GM21717 (cell line): ENCODE measurements at regions not wholly inside any gene's neighbourhood (a gene's known extent, or its start where the extent isn't known, plus 50 kb on each side); places are given as distances from the start of the nearest gene placed in this dataset.

Source experiments
- ATAC-seq: cut with Tn5 transposase; IDR thresholded peaks from one replicate; pipeline ENCODE4 v1.9.1; 2021; ENCODE audit warnings: mild to moderate bottlenecking, moderate library complexity; ENCODE audit not compliant: unreplicated experiment

DNA sequence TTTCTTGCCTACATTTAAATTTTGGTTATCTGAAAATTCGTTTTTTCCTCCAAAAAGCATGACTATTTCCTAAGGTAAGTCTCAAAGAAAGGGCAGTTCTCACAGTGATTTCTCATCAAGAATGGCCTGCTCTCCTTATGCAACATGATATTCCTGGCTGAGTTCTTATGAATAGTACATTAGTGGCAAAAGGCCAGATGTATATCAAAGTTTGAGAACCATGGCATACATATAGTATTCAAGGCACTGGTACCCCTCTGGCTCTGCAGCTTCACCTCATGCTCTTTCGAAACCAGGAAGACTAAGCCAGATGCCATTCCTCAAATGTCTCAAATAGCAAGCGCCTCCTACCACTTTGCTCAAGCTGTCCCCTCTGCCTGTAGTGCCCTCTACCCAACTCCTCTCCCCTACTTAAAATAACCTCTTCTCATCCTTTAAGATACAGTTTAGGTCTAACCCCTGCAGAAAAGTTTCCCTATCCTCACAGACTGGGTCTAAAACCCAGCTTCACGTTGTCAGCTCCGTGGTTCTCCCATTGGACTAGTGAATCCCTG lies 280.3 kb downstream of the HACE1 start:
- ATAC-seq: no peak

DNA sequence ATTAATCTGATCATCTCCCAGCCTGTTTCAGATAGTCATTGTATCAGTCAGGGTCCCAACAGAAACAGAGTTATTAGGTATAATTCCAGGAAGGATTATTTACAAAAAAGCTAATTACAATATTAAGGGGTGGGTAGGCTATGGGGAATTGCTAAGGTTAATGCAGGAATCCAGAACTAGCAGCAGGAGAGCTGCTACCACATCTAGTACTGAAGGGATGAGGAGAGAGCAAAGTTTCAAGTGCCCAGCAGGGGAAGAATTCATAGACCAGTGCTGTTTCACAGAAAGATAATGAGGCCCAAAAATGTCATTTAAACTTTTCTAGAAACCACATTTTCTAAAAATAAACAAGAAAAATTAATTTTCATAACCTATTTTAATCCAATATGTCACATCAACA lies 284.2 kb downstream of the HACE1 start:
- ATAC-seq: no peak

DNA sequence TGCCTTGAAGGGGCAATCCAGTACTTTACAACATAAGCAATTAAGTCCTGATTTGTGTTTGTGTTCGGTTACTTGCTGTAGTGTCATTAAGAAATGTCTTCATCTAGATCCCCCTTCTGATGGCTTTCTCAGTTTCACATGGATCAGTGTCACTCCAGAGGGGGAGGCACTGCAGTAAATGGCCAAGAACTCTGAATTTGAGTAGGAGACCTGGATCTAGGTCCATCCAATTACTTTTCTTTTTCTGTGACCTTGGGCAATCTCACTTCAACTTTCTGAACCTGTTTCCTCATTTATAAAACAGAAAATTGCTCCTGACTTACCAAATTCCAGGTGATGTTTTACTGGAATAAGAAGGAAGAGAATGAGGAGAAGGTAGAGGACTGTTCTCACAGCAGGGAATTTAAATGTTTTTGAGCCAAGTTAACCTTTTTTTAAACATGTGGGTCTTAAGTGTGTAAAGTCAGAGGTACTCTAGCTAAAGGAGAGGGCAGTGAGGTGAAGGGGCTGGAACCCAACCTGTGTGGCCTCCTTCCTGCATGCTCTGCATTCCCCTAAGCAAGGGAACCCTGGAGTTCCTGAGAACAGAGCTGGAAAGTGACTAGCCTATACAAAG lies 285.5 kb downstream of the HACE1 start:
- no peak for ATAC-seq

DNA sequence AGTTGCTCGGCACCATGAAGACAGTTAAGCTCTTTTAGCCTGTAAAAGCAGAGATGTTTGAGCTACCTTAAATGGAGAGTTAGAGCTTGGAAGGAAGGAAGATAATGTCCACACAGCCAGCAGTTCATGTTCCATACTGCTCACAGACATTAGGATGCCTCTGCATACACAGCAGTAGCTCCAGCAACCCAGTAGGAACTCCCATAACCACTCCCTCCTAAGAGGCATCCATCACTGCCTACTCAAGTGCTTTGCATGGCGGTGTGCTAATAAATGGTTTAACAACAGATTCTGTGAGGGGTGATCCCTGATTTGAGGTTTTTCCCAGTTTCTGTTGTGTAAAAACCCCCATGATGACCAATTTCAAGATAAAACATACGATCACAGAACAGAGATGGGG lies 286.4 kb downstream of the HACE1 start:
- ATAC-seq: no peak

DNA sequence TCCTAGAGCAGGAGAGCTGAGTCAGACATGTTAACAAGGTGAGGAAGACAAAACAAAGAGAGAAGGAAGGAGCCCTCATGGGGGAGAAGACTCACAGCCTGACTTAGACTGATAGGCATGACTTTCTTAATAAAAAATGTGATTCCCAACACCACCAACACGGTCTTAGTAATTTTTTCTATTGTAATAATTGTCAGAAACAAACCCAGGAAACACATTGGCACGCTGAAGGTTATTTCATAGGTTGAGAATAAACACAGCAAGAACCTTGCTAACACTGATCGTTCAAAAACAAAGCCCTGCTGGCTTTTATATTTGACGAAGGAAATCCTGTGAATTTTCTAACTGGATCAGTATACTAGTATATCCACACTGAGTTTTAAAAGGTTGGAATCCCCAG lies 286.8 kb downstream of the HACE1 start:
- ATAC-seq: no peak

DNA sequence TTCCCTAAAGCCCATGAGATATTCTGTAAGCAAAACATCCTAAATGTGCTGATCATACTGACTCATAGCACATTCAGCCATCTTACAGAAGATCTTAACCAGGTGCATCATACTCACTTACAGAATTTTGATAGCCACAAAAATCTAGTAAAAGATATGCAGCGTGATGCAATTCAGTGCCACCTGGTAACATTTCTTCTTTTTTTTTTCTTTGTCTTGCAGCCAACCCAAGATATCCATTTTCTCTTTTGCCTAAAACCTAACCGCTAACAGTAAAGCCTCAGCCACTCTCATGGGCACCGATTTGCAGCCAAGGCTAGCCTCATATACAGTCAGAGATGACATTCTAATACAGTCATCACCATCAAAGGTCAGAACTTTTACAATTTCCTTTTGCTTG lies 293.3 kb downstream of the HACE1 start:
- no peak for ATAC-seq

DNA sequence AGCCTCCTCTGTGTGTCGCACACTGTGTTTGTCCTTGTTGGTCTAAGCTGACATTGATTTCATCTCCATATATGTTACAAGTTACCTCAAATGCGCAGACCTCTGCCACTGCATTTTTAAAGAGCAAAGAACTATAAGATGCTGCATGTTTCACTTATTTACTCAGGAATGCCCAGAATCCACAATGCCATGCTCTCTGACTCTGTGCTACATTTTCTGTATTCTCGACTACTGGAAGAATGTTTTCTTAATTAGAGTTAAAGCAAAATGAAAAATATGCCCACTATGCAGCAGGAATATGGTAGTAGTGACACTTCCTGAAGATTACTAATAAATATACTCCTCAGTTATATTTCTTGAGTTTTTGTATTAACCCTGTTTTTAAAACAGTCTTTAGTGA lies 296.4 kb downstream of the HACE1 start:
- ATAC-seq: no peak

DNA sequence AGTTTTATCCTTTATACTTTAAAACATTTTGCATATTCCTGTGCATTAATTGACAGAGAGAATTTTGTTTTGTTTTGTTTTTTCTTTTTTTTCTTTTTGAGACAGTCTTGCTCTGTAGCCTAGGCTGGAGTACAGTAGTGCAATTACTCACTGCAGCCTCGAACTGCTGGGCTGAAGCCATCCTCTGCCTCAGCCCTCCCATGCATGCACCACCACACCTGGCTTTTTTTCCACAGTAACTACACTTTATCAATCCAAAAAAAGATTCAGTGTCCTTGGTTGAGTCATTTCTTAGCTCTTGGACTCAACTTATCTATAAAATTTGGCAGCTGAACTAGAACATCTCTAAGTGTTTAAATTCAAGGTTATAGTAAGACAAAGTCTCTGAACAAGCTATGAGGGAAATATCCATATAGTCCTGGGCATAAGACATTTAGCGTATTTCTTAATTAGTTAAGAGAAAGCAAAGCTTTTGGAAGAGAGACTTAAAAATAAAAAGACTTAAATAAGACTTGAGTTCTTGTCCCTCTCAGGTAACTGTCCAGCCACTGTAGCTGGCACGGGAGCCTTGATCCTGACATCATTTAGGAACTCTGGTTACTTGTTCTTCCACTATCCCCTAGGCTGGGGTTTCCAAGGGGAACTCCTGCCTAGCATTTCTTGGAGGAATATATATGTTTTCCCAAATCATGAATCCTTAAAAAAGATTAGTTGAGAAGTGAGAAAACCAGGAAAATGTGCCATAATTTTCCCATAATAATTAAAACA lies 300.1 kb downstream of the HACE1 start:
- ATAC-seq: no peak

DNA sequence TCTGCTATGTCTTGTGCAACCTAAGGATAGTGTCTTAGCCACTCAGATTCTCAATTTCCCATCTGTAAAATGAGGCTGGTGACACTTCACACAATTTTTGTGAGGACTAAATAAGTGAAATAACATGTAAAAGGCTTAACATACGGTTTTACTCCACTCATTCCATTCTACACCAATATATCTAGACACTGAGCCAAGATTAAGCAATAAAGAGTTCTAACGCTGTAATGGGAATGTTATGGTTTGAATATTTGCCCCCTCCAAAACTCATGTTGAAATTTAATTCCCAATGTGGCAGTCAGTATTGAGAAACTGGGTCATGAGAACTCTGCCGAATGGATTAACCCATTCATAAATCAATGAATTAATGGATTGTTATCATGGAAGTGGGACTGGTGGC lies 301.0 kb downstream of the HACE1 start:
- no peak for ATAC-seq

DNA sequence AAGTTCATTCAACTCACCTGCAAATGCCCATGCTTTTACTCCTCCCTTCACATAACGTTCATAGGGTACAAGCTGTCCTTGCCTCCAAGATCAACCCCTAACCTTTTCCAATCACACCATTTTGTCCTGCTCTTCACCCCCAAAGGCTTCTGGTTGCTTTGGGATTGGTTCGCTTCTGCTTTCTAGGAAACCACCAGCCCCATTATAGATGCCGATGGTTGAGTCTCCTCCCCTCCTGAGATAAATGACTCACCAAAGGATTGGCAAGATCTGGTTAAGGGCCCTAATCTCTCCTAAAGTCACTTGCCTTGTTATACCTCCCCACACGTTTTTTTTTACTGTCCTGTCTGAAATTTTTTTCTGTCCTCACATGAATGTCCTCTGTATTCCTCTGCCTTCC lies 311.4 kb downstream of the HACE1 start:
- ATAC-seq: no peak

DNA sequence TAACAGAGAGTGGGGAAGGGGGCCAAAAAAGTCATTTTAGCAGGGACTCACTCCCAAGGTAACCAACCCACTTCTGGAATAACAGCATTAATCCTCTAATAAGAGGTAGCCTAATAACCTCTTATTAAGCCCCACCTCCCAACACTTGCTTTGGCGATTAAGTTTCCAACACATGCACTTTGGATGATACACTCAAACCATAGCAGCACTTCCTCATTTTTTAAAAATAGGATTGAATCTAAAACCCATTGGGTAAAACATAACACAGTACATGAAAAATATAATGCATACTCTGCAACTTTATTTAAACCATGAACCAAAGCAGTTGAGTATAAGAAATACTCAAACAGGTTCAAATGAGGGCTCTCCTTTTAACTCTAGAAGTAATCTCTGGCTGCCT lies 318.3 kb downstream of the HACE1 start:
- no peak for ATAC-seq

DNA sequence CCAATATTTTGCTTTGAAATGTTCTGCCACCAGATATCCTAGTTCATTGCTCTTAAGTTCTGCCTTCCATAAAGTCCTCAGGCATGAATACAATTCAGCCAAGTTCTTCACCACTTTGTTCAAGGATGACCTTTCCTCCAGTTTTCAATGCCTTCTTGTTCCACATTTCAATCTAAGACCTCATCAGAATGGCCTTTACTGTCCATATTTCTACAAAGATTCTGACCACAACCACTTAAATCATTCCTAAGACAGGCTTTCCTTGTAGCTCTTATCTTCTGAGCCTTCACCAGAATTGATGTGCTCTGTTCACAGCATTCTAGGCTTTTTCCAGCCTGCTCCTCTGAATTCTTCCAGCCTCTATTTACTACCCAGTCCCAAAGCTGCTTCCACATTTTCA lies 319.0 kb downstream of the HACE1 start:
- ATAC-seq: no peak

DNA sequence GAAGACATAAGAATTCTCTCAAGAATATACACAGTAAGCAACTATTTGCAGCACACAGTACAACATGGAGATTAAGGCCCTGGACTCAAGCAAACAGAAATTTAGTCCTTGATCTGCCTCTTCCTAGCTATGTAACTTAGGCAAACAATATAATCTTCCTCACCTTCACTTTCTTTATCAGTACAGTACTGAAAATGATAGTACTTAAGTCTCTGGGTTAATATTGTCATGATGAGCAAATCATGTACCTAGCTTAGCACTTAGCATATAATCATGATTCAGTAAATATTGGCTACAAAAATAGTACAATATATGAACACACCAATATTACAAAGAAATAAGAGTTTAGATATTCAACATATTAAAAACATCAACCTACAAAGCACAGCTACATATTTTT lies 320.5 kb downstream of the HACE1 start:
- no peak for ATAC-seq

DNA sequence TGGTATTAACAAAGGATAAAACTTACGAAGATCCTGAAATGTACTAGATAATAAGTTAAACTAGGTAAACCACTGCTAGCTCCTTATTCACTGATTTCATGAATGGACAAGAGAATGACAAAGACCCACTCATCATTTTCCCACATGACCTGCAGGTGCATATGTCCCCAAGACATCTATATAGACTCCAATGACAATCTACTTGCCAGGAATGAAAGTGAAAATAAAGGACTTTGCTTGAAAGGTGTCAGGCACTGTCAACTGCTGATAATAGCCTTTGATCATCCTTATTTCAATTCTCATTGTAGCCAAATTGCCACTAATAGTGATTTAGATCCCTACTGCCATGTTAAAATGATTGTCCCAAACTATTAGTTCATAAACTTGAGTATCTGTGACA lies 321.8 kb downstream of the HACE1 start:
- no peak for ATAC-seq

DNA sequence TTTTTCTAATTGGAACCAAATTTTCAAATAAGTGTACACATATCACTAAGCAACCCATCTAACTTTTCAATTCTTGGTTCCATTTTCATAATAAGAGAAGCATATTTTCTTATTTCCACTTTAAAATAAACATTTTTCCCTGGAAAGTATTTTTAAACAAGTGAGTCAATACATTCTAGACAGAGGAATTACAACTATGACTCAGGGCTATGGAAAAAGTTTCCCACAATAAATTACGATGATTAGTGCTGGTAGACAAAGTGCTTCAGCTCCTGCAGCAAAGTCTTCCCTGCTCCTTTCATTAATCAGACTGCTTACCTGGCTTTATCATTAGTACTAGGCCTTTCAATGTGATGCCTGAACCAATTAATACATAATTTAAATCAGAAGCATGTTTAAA lies 322.5 kb downstream of the HACE1 start:
- no peak for ATAC-seq

DNA sequence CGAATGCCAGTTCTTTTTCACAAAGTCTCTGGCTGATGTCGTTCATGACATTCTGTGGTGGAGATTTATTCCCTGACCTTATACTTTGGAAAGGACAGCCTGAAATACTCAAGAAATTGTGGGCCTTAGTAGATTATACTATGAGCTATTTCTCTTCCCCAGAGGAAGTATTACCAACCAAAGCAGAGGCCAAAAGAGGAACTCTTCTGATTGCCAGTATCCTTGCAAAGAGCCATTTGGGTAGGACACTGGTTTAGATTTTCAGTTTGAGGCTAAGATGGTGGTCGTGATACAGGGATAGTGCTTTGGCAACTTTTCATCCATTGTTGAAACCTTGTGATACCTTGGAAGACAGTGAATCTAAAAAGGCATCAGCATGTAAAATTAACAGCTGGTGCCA lies 327.3 kb downstream of the HACE1 start:
- ATAC-seq: no peak

DNA sequence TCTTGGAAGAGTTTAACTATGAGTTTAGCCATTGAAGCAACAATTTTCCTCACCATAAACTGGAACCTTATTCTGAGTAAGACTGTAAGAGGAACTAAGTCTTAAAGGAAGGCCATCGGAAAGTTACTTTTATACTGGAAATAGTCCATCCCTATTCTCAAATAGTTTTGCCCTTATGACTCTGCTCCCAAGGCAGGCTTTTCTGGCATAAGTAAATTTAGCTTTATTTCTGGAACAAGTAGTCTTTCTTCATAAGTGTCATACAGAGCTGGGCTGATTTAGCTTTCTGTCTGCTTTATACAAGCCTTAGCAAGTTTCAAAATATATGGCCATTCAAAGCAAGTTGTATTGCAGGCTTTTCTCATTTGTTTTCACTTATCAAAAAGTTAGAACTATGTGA lies 328.1 kb downstream of the HACE1 start:
- ATAC-seq: no peak

DNA sequence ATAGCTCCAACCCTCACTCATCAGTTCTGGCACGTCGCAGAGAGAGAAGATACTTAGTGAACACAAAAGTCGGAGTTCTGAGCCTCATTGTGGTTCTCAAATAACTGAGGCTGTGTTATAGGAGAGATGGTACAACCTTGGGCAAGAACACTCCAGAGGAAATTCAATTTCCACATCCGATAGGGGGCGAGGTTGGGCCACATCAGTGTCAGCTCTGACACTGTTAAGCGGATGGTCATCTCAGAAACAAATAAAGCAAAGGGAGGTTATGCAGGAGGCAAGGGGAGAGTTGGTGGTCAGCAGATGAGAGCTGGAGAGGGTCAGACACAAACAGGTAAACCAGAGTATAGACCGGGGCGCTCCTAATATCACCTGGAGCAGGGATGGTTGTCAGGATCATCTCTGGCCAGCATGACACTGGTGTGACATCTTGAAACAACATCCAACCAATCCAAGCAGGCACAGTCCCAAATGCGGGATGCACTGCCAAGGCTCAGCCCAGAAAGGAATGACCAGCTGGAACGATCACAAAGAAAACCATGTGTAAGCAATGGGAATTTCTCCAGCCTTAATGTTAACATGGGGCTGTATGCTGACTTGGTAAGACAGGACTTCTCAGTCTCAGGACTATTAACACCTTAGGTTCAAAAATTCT lies 331.8 kb downstream of the HACE1 start:
- ATAC-seq: no peak

DNA sequence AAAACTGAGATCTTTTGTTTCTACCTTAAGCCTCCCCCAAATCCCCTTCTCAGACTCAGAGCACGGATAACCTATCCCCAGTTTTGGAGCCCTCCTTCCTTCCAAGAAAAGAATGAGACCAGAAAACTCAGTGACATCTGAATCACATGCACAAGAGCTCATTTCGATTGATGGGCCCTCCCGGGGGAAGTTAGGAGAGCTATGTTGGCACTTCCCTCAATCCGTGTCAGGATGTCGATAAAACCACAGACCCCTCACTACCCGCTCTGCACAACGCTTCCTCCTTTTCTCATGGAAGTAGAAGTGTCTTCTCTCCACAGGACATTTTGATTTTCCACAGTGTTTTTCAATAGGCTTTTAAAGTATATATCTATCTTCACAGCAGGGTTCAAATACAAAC lies 332.4 kb downstream of the HACE1 start:
- ATAC-seq: no peak

DNA sequence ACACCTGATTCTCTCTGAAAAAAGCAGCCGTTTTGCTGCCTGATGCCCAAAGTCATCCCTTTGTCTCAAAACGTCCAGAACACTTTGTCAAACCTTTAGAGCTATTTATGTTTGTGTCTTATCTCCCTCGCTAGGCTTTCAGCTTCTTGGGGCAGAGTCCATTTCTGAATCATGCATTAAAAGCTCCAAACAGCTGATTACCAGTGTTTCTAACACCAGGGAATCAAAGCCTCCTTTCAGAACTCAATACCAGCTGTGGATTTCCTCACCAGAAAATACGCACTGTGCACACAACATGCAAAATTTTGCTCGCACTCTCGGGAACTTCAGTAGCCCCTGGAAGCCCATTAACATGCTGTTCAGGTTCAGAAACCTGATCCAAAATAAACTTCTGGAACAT lies 333.3 kb downstream of the HACE1 start:
- no peak for ATAC-seq

DNA sequence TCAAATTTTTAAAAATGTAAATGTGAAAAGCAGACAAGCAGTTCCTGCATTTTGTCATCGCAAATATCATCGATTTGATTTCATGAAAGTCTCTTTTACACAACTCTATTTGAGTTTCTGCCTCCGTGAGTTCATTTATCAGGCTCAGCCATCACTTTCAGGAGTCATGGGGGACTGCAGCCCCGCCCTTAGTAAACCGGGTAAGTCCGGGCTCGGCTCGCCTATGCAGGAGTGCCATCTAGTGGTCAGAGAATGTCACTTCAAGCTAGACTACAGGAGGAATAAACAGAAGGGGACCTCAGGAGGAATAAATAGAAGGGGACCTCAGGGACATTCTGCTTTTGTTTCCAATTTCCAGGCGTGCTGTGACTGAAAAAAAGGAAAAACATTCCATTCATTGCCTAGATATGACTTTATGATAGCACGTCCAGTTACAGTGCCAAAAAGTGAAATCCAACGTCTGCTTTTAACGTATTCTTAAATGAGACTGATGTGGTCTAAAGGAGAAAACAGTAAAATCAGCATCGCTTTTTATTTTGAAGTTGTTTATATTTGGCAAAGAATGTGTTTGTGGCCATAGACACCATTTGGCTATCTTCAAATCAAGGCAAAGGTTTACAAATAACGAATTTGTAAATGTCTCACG lies 333.9 kb downstream of the HACE1 start:
- peak; percentile 99 for ATAC-seq

DNA sequence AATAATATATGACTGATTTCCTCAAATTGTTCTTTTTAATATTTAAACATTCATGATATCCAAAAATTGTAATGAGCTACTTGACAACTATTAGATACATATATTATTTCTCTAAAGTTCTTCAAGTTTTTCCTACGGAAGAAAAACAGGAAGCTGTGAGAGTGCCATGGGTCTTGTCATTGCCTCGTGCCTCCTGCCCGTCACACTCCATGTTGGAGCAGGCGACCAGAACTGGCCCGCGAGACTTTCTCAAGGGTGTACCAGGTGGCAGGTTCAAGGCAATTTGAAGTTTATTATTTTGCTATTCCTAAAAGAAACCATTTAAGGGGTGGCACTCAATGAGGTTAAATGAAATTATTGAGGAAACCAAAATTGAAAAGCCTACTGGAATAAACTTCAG lies 337.2 kb downstream of the HACE1 start:
- no peak for ATAC-seq
